ENCODE measurements at regions not wholly inside any gene's neighbourhood (a gene's known extent, or its start where the extent isn't known, plus 50 kb on each side); places are given as distances from the start of the nearest gene placed in this dataset.

GRCh38 chr5:155408465-155408864 is 394.9 kb downstream of the KIF4B start:
- TF ChIP-seq RFX5 (IDR thresholded peaks at IDR 0.05; ENCODE audit: borderline replicate concordance, low read depth, low read length): no peak
- no peak for TF ChIP-seq POLR2AphosphoS5 (IDR thresholded peaks at IDR 0.05; ENCODE audit: low read depth, low read length)
- no peak for TF ChIP-seq CTCF (IDR thresholded peaks at IDR 0.05; ENCODE audit: control extremely low read depth in 1 of 3, insufficient read depth in 1 of 3, low read depth in 1 of 3, low read length in 3 of 3)

Measured in H1 (cell line).